ENCODE measurements at regions not wholly inside any gene's neighbourhood (a gene's known extent, or its start where the extent isn't known, plus 50 kb on each side); places are given as distances from the start of the nearest gene placed in this dataset.

GRCh38 chr12:105986779-105987684 is 151.7 kb downstream of the NUAK1 start:
- no peak for DNase-seq (ENCODE audit: low spot score)

- DNase-seq (ENCODE audit: low spot score) = no peak
These were observed 151.1 kb downstream of the NUAK1 start for GRCh38 chr12:105987685-105988035.

DNA sequence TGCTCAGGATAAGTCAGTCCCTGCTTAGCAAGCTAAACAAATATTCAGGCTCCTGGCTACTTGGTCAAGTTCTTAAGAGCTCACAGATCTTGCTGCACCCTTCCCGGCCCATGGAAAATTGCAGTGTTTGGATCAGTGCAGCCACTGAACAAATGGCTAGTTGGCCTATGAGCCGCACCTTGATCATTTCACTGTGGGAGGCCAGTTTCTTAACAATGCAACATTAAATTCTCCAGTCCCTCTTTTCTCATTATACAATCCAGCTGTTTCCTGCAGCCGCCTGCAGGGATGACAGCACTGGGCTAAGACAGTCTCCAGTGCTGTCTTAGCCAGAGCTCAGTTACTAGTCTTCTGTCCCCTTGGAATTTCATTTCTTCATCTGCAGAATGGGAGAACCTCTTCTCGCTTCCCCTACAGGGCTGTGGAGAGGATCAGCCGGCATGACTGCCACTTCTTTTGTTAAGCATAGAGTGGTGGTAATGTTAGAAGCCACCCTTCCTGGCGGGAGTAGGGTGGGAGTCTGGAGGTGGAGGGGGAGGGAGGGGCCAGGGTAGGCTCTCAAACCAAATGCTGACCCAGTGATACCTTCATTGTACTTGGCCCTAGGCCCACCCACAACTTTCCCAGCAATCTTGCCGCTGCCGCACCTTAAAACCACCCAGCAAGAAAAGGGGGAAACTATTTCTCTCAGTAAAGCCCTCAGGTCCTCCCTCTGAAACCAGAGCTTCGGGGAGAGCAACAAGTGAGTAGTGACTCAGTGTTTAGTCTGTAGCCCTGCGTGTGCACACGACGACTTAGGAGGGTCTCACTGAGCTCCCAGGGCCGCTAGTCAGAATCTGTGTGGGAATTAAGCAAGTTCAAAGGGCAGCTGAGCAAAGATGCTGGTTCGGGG is 145.7 kb downstream of the NUAK1 start:
- DNase-seq (ENCODE audit: low spot score) = no peak

- no peak for DNase-seq (ENCODE audit: low spot score)
These were observed 144.8 kb downstream of the NUAK1 start for GRCh38 chr12:105993766-105994555.

DNA sequence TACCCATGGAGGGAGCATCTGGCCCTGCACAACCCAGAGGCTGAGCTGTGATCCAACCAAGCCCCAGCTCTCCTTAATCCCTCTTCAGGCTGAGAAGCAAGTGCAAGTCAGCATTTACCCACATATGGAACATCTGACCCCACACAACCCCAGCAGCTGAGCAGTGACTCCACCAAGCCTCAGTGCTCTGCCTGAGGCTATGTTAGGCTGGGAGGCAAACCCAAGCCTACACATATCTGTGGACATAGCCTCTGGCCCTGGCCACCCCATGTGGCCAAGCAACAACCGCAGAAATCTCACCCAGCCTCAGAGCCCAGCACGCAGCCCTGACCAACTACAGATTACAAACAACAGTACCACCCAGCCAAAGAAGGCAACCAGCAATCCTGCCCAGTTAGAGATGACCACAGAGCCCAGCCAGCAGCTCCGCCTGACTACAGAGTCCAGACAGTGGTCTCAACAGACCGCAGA is 142.8 kb downstream of the NUAK1 start:
- DNase-seq (ENCODE audit: low spot score) = no peak

GRCh38 chr12:105998561-105998960 is 140.2 kb downstream of the NUAK1 start:
- no peak for DNase-seq (ENCODE audit: low spot score)

- no peak for DNase-seq (ENCODE audit: low spot score)
These were observed 138.2 kb downstream of the NUAK1 start for GRCh38 chr12:106000382-106001104.

DNA sequence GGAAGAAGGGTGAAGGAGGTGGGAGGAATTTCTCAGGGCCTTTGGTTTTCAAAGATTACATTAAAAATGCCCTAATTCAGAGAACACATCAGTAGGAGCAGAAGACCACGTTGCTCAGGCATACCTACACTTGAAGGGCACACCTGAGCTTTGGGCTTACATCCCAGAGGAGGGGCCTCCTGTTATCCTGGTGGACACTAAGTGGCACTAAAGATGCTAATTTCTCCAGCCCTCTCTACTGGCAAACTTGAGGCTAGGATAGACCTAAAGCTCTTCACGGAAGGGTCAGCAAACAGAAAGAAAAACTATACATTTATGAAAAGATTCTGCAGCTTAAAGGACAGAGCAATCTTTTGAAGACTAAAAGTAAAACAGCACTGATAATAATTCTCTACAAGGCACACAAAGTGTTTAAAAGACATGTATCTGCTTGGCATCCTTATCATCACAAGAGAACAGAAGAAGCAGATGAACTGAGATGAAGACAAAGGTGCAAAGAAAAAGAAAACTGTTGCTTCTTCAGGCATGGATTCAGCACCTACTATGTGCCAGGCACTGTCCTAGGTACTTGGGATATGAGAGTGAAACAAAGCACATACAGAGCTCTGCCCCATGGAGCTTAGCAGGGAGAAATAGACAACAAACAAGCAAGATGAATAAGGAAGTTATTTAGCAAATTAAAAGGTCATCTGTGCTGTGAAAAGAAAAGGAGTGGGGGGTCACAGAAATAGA is 137.5 kb downstream of the NUAK1 start:
- DNase-seq (ENCODE audit: low spot score) = no peak

DNA sequence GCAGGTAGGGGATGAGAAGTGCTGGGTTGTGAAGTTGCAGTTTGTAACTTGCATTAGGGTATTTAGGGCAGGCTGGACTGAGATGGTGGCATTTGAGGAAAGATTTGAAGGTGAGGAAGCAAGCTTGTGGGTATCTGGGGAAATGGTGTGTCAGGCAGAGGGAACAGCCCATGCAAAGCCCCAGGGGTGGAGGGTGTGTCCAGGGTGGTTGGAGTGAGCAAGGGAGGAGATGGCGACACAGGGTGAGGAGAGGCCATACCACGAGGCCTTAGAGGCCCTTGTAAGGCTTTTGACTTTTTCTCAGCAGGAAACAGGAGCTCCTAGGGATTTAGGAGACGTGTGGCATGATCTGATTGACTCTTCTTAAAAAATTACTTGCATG is 136.9 kb downstream of the NUAK1 start:
- DNase-seq (ENCODE audit: low spot score) = no peak

GRCh38 chr12:106003297-106003696 is 135.5 kb downstream of the NUAK1 start:
- DNase-seq (ENCODE audit: low spot score) = no peak

DNA sequence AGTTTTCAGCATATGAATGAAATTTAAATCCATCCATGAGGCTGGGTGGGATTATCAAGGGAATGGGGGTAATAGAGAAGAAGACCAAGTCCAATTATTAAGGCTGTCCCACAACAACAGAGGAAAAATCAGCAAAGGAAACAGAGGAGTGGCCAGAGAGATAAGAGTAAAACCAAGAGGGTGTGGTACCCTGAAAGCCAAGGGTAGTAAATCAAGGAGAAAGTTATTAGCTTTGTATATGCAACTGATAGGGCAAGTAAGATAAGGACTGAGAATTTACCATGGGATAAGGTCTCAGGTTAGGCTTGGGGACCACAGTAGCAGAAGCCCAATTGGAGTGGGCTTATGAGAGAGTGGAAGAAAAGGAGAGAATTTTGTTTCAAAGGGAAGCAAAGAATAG is 134.5 kb downstream of the NUAK1 start:
- DNase-seq (ENCODE audit: low spot score) = no peak

DNA sequence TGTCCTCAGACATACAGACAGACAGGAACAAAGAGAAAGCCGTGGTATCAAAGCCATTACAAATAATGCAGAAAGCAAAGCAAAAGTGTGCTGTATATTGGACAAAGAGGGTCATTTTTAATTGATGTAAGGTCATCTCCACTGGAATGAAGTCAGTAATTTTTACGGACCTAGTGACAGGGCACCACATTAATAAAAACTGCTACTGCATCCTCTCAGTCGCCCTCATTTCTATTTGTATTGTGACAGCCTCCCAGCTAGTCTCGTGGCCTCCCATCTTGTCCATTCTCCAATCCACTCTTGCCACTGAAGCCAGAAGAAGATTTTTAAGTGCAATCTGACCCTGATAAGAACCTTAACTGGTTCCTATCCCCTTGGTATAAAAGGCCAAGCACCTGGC is 132.4 kb downstream of the NUAK1 start:
- no peak for DNase-seq (ENCODE audit: low spot score)

GRCh38 chr12:106006940-106007339 is 131.8 kb downstream of the NUAK1 start:
- DNase-seq (ENCODE audit: low spot score) = no peak

DNA sequence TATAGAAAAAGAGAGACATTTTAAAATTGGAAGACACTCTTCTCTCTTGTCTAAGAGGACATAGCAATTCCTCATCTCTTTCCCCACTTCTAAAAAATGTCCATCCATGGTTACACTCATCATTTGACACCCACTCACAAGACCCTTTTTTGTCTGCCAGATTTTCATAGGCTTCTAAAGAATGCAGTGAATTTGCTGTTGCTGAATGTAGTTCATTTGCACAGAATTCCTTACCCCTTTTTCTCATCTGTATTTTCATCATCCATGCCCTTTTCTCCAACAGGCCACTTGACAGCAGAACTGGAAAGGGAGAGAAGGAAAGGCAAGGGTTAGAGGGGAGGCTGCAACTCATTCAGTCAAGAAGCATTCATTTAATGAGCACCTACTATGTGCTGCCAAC is 128.0 kb downstream of the NUAK1 start:
- DNase-seq (ENCODE audit: low spot score) = no peak

All from cerebellar cortex (tissue), 1 donor.